ENCODE measurements at regions not wholly inside any gene's neighbourhood (a gene's known extent, or its start where the extent isn't known, plus 50 kb on each side); places are given as distances from the start of the nearest gene placed in this dataset.

DNA sequence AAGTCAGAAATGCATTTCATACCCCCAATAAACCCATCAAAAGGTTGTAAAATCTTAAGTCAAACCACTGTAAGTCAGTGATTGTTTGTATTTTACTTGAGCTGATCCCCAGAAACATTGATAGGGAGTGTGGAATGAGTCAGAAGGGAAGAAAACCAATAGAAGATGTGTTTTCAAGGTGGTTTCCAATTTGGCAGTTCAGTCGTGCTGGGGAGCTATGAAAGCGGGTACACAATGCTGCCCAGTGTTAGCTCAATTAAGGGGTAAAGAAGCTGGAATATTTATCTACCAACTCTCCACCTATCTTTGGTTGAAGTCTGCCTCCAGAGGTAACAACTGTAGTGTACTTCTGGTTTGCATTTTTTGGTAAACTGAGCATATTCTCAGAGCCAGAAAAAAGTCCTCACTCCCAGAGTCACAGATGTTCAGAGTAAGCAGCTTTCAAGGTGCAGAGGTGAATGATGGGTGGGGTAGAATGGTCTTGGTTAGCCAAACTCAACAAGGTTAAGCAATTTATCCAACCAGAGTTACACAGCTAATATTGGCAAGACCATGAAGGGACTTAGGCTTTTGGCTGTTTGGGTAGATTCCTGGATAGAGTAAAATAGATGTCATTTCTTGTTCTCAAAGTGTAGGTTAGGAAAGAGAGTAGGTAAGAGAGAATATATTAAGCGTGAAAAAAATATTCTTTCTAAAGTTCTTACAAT, 202.9 kb upstream of the ADGRL2 start:
- TF ChIP-seq CTCF (IDR thresholded peaks at IDR 0.05; ENCODE audit: poor library complexity, severe bottlenecking) (no peak), RAD21 (conservative IDR thresholded peaks at IDR 0.05) (no peak), POLR2AphosphoS5 (IDR thresholded peaks at IDR 0.05) (no peak), EP300 (conservative IDR thresholded peaks at IDR 0.05; ENCODE audit: poor library complexity, severe bottlenecking) (no peak), EZH2 (IDR thresholded peaks at IDR 0.05; ENCODE audit: borderline replicate concordance, insufficient read depth, low read length, poor library complexity, severe bottlenecking) (no peak), TAF1 (IDR thresholded peaks at IDR 0.05; ENCODE audit: low read depth) (no peak)

All from neural cell (in vitro differentiated cells).